Activated naive CD8-positive, alpha-beta T cell treated with anti-CD3 and anti-CD28 coated beads for 36 hours (primary cell): ENCODE measurements at regions not wholly inside any gene's neighbourhood (a gene's known extent, or its start where the extent isn't known, plus 50 kb on each side); places are given as distances from the start of the nearest gene placed in this dataset.

Experiments used
- DNase-seq: peaks from one replicate; pipeline ENCODE4 v3.0.0; 2021
- H3K27ac Mint-ChIP-seq: one replicate; pipeline ENCODE4 v1.8.0; 2022; ENCODE audit warnings: mild to moderate bottlenecking, moderate library complexity, mixed read lengths
- H3K27me3 Mint-ChIP-seq: one replicate; pipeline ENCODE4 v1.8.0; 2022; ENCODE audit warnings: mild to moderate bottlenecking, mixed read lengths
- H3K36me3 Mint-ChIP-seq: one replicate; pipeline ENCODE4 v1.8.0; 2021; ENCODE audit warnings: mild to moderate bottlenecking, mixed read lengths
- H3K4me1 Mint-ChIP-seq: one replicate; pipeline ENCODE4 v1.8.0; 2021; ENCODE audit warnings: mixed read lengths
- H3K4me3 Mint-ChIP-seq: one replicate; pipeline ENCODE4 v1.8.0; 2022; ENCODE audit warnings: mild to moderate bottlenecking, moderate library complexity, mixed read lengths
- H3K9me3 Mint-ChIP-seq: one replicate; pipeline ENCODE4 v1.8.0; 2022; ENCODE audit warnings: mixed read lengths

DNA sequence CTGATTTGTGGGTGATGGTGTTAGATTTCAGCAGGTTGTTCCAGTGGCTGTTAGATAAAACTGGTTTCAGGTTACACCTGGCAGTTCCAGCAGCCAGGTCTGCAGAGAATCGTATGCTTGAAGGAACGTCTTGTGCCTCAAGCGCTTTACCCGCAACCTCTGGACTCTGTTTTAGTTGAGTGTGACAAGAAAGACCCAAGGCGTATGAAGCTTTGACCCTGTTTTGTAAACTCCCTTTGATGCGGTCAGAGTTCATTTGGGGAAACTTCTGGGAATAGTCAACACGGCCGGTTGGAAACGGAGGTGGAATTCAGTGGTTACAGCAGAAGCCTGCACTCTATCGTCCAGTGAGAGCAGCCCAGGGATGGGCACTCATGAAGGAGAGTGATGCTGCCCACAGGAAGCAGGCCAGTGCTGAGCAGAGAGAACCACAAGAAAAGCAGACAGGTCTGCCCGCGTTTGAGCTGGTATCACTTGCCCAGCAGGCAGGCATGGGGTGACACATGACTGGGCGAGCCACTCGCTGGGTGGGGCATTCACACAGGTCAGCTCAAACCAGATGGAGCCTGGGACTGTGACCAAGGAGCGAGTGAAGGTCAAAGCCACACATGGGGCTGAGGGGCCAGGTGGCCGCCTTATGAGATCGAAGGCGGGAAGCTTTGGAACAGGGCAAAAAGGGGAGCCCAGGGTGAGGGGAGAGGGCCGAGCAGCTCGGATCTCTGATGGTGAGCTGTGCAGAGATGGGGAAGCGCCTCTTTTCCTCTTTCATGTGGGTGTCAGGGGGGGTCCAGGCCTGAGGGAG, 99.6 kb upstream of the MBOAT2 start:
- peaks cover 10% of the 10 kb centered on the region for H3K4me1 Mint-ChIP-seq
- H3K9me3 Mint-ChIP-seq: no peaks in the 10 kb centered on the region
- H3K4me3 Mint-ChIP-seq: no peak overlapping the region
- H3K27me3 Mint-ChIP-seq: peaks cover 4% of the 10 kb centered on the region
- no peaks in the 10 kb centered on the region for H3K36me3 Mint-ChIP-seq
- no peak for DNase-seq
- no peak overlapping the region for H3K27ac Mint-ChIP-seq

DNA sequence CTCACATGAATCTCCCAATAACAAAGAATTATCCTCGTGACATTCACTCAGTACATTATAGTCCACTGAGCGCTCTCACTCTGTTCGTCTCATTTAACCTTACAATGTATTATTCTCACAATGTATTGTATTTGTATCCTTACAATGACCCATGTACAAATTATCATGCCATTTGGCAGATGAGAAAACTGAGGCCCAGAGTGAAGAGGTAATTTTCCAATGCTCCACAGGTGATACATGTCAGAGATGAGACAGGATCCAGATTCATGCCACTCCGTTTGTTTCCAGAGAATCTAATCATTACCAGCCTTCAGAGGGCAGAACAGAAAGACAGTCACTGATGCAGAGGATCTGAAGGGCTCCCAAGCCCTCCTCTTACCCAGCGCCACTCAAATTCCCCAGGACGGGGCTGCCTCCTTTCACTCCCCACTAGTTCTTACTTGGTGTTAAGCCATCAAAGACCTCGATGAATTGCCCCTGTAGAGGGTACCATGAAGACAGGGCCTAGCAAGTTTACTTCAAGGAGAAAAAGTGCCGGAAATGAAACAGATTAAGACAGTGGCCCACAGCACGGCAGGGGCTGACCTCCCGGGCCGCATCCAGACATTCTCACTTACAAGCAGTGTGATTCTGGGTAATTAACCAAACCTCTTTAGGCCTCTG, 98.4 kb upstream of the MBOAT2 start:
- Mint-ChIP-seq H3K36me3 (no peaks in the 10 kb centered on the region), H3K4me1 (peaks cover 10% of the 10 kb centered on the region), H3K27me3 (peaks cover 5% of the 10 kb centered on the region), H3K4me3 (no peak overlapping the region), H3K27ac (no peak overlapping the region), H3K9me3 (no peaks in the 10 kb centered on the region)
- no peak for DNase-seq

DNA sequence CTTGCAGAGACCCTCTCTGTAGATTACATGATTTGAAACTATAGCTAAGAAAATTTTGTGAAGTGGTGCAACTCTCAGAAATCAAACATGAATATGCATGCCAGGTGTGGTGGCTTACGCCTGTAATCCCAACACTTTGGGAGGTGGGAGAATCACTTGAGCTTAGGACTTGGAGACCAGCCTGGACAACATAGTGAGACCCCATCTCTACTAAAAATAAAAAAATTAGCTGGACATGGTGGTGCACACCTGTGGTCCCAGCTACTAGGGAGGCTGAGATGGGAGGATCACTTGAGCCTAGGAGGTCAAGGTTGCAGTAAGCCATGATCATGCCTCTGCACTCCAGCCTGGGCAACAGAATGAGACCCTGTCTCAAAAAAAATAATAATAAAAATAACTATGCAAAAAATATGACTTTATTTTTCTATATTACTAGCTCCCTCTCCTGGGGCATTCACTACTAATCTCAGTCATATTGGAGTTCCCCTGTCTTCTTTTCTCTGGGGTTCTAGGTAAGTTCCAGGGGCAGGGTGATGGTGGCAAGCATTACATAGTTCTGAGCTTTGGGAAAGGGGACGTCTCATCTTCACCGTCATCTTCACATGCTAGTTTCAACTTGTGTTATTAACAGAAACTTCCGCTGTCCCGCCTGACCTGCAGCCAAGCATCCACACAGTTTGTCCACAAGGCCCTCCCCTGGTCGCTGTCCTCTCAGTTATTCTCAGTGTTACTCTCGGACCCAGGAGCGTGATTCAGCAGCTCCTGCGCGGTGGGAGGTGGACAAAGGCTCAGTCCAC, 96.8 kb upstream of the MBOAT2 start:
- Mint-ChIP-seq H3K27me3 (peaks cover 15% of the 10 kb centered on the region), H3K4me3 (no peak overlapping the region), H3K4me1 (peaks cover 10% of the 10 kb centered on the region), H3K9me3 (no peaks in the 10 kb centered on the region), H3K36me3 (no peaks in the 10 kb centered on the region), H3K27ac (no peak overlapping the region)
- DNase-seq: no peak

DNA sequence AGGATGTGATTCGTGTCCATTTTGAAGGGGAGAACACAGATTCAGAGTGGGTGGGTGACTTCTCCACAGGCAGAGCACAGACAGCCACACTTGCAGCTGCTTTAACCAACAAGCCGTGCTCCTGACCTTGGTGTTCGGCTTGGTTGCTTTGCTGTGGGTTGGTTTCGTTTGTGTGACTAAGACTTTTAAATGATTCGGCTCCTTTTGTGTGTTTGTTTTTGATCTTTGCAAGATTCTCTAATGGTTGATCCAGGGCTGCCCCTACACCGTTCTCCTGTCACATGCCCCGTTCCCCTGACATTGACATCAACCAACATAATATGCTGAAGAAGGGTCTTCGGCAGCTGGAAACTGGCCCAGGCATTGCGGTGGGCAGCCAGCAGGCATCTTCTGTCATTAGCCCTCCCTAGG, 95.9 kb upstream of the MBOAT2 start:
- Mint-ChIP-seq H3K9me3 (no peaks in the 10 kb centered on the region), H3K4me1 (peaks cover 10% of the 10 kb centered on the region), H3K27ac (no peak overlapping the region), H3K36me3 (no peaks in the 10 kb centered on the region), H3K4me3 (no peak overlapping the region), H3K27me3 (peaks cover 23% of the 10 kb centered on the region)
- DNase-seq: peak; percentile 33

DNA sequence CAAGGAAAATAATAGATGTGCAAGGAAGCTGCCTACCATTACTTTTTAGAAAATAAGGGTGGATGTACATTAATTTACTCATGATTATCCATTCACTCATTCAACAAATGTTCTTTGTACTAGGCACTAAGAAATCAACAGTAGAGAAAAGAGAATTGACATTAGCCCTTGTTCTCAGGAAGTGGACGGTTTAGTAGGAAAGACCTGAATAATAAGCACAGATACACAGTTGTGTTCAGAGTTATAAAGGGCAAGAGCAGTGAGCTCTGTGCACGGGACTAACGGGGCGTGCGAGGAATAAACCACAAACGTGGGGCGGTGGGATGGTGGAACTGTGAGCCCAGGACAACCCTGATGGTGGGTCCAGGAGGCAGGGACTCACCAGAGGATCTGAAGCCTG, 94.4 kb upstream of the MBOAT2 start:
- Mint-ChIP-seq H3K9me3 (no peaks in the 10 kb centered on the region), H3K27me3 (peaks cover 36% of the 10 kb centered on the region), H3K27ac (no peak overlapping the region)

DNA sequence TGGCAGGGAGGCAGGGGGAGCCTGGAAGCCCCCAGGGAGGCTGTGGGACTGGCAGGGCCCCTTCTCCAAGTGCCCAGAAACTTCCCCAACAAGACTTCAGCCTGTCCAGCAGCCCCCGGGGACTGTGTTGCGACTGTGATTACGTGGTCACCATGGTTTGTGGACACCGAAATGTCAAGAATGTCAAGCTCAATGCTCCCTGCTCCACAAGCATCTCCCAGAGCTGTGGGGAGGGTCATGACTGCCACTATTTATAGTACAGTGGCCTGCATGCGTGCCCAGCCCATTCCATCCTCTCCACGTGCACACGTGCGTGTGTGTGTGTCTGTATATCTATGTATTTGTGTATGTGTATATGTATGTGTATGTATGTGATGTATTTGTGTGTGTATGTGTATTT, 93.8 kb upstream of the MBOAT2 start:
- Mint-ChIP-seq H3K27ac (no peak overlapping the region), H3K4me3 (no peak overlapping the region), H3K4me1 (peaks cover 10% of the 10 kb centered on the region), H3K9me3 (no peaks in the 10 kb centered on the region), H3K36me3 (no peaks in the 10 kb centered on the region), H3K27me3 (peaks cover 42% of the 10 kb centered on the region)
- DNase-seq: no peak

More for the DNA sequence above, 94.4 kb upstream of the MBOAT2 start:
- DNase-seq: no peak
- Mint-ChIP-seq H3K36me3 (no peaks in the 10 kb centered on the region), H3K4me1 (peaks cover 10% of the 10 kb centered on the region), H3K4me3 (no peak overlapping the region)

DNA sequence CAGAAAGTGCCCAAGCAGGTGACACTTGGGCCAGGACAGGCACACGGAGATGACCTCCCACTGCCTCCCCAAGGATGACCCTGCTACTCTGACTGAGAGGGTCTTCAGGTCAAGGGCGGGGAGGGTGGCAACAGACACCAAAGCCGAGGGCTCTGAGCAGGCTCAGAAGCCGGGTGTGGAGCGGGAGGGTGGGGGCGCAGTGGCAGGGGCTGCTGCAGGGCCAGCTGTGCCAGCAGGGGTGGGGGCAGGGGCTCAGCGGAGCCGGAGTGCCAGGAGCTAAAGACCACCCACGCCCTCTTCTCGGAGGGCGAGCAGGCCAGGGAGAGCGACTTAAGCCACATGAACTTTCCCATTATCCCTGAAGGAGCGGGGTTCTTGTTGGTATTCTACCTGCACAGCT, 93.3 kb upstream of the MBOAT2 start:
- Mint-ChIP-seq H3K4me1 (peaks cover 10% of the 10 kb centered on the region), H3K27me3 (peaks cover 43% of the 10 kb centered on the region)

DNA sequence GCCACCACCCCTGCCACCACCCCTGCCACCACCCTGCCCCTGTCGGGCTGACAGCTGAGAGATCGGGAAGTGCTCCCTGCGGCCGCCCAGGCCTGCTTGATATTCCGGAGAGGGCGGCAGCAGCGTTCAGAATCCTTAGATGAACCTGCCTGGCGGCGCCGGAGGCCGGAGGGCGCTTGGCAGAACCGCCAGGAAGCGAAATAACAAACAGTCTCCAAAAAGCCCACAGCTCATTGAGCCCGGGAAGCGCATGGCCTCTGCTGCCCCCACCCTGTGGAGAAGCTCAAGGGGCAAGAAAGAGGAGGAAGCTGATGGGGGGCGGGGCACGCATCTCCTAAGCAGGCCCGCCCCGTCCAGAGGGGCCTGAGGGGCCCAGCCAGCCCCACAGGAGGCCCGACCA, 92.2 kb upstream of the MBOAT2 start:
- peaks cover 10% of the 10 kb centered on the region for H3K4me1 Mint-ChIP-seq
- no peak for DNase-seq
- no peak overlapping the region for H3K4me3 Mint-ChIP-seq
- no peak overlapping the region for H3K27ac Mint-ChIP-seq
- H3K36me3 Mint-ChIP-seq: no peaks in the 10 kb centered on the region
- peaks cover 43% of the 10 kb centered on the region for H3K27me3 Mint-ChIP-seq
- H3K9me3 Mint-ChIP-seq: no peaks in the 10 kb centered on the region

More for the DNA sequence above, 93.3 kb upstream of the MBOAT2 start:
- Mint-ChIP-seq H3K27ac (no peak overlapping the region), H3K9me3 (no peaks in the 10 kb centered on the region), H3K36me3 (no peaks in the 10 kb centered on the region), H3K4me3 (no peak overlapping the region)
- DNase-seq: no peak

DNA sequence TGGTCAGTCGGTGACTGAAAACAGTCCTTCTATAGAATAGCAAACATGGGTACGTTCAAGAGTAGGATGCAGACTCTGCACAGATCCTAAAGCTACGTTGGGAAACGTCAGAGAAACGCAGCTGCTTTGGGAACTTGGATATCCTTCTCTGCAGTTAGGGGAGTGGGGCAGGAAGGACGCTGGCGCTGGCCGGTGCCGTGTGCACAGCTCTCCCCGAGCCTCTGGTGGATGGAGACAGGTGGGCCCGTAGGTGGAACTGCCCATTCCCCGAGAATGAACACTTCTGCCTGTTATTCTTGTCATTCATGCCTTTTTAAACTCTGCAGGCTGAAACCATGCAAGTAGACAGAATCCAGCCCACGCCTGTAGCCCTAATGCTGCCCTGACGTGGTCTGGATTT, 91.7 kb upstream of the MBOAT2 start:
- H3K9me3 Mint-ChIP-seq: no peaks in the 10 kb centered on the region
- H3K36me3 Mint-ChIP-seq: no peaks in the 10 kb centered on the region
- DNase-seq: no peak

DNA sequence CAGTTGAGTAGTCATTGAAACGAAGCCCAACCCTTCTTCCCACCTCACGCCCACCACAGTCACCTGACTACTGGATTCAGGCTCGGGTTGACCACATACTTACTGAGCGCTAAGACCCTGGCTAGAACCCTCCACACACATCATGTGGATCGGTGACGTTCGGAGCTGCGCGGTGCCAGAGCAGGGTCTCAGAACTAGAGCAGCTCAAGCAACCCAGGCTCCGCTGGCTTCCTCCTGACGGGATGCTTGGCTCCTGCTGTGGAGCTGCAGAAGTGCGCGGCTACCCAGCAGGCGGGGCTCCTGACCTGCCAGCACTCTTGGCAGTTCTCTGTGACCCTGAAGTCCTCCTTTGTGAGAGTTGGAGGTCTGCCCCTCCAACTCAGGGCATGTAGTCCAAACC, 90.6 kb upstream of the MBOAT2 start:
- Mint-ChIP-seq H3K4me1 (peaks cover 4% of the 10 kb centered on the region), H3K4me3 (no peak overlapping the region), H3K36me3 (no peaks in the 10 kb centered on the region), H3K27me3 (peaks cover 43% of the 10 kb centered on the region), H3K9me3 (no peaks in the 10 kb centered on the region), H3K27ac (no peak overlapping the region)
- no peak for DNase-seq

More for the DNA sequence above, 91.7 kb upstream of the MBOAT2 start:
- no peak overlapping the region for H3K27ac Mint-ChIP-seq
- H3K4me3 Mint-ChIP-seq: no peak overlapping the region
- H3K27me3 Mint-ChIP-seq: peaks cover 43% of the 10 kb centered on the region
- H3K4me1 Mint-ChIP-seq: peaks cover 10% of the 10 kb centered on the region

DNA sequence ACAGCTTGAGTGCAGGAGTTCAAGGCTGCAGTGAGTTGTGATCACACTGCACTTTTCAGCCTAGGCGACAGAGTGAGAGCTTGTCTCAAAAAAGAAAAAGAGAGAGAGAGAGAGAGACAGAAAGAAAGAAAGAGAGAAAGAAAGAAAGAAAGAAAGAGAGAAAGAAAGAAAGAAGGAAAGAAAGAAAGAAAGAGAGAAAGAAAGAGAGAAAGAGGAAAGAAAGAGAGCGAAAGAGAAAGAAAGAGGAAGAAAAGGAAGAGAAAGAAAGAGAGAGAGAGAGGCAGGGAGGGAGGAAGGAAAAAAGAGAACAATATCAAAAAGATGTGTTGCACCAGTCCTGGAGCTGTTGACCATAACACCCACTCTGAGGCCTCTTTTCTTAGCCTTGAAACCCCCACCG, 89.8 kb upstream of the MBOAT2 start:
- Mint-ChIP-seq H3K4me1 (no peaks in the 10 kb centered on the region), H3K9me3 (no peaks in the 10 kb centered on the region)

DNA sequence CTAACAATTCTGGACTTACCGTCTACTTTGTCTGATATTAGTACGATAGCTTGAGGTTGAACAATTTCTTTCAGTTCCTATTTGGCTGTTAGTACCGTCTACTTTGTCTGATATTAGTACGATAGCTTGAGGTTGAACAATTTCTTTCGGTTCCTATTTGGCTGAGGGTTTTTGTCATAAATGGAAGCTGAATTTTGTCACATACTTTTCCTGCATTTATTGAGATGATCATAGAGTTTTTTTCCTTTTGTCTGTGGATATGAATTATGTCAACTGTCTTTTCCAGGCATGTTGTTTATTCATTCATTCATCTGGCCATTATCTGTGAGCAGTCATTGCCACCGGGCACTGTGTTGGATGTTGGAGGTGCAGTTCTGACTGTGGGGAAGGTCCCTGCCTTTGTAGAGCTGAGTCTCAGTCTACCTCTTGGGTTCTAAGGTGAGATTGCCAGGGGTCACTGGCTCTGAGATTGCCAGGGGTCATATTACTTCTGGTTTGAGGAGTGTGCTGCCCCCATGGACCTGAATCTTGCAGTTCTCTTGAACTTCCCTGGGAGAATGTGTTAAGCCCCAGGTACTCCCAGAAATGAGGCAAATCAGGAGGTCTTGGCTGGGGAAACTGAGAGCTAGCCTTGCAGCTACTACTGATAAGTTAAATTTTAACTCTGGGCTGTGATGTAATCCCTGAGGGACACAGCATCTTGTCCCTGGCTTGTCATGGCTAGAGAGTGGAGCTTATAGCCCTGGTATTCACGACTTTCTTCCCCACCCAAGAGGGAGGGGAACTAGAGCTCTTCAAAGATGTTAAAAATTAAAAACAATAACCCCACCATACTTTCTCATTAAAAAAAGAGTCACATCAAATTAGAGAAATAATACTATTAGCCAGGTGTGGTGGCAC, 89.1 kb upstream of the MBOAT2 start:
- no peaks in the 10 kb centered on the region for H3K4me1 Mint-ChIP-seq
- H3K9me3 Mint-ChIP-seq: no peaks in the 10 kb centered on the region
- no peak overlapping the region for H3K4me3 Mint-ChIP-seq

More for the DNA sequence above, 89.8 kb upstream of the MBOAT2 start:
- Mint-ChIP-seq H3K27me3 (peaks cover 43% of the 10 kb centered on the region), H3K4me3 (no peak overlapping the region), H3K27ac (no peak overlapping the region), H3K36me3 (no peaks in the 10 kb centered on the region)
- no peak for DNase-seq

DNA sequence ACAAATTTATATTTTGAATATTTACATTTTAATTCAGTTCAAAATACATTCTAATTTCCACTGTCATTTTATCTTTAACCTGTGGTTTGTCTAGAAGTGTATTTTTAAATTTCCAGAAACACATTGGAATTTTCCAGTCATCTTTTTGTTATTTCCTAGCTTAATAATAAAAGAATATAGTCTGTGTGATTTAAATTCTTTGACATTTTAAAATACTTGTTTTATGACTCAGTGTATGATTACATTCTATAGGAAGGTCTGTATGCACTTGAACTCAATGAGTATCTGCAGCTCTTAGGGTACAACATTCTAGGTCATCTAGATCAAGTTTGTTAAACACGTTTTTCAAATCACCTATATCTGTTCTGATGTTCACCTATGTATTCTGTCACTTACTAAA, 88.3 kb upstream of the MBOAT2 start:
- no peaks in the 10 kb centered on the region for H3K4me1 Mint-ChIP-seq
- H3K4me3 Mint-ChIP-seq: no peak overlapping the region
- H3K27ac Mint-ChIP-seq: no peak overlapping the region
- H3K9me3 Mint-ChIP-seq: no peaks in the 10 kb centered on the region
- DNase-seq: no peak
- H3K27me3 Mint-ChIP-seq: peaks cover 38% of the 10 kb centered on the region
- no peaks in the 10 kb centered on the region for H3K36me3 Mint-ChIP-seq

More for the DNA sequence above, 89.1 kb upstream of the MBOAT2 start:
- Mint-ChIP-seq H3K27ac (no peak overlapping the region), H3K27me3 (peaks cover 42% of the 10 kb centered on the region), H3K36me3 (no peaks in the 10 kb centered on the region)
- DNase-seq: no peak

DNA sequence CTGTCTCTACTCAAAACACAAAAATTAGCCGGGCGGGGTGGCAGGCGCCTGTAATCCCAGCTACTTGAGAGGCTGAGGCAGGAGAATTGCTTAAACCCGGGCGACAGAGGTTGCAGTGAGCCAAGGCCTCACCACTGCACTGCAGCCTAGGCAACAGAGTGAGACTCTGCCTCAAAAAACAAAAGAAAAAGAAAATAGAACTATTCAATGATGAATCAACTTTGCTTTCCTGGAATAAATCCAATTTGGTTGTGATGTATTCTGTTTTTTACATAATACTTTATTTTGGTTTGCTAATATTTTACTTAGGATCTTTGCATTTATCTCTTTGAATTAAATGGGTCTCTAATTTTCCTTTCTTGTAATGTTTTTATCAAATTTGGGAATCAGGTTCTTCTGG, 86.3 kb upstream of the MBOAT2 start:
- H3K36me3 Mint-ChIP-seq: no peaks in the 10 kb centered on the region
- H3K9me3 Mint-ChIP-seq: no peaks in the 10 kb centered on the region
- H3K27ac Mint-ChIP-seq: no peak overlapping the region
- no peak overlapping the region for H3K4me3 Mint-ChIP-seq
- peaks cover 24% of the 10 kb centered on the region for H3K27me3 Mint-ChIP-seq
- DNase-seq: no peak
- H3K4me1 Mint-ChIP-seq: no peaks in the 10 kb centered on the region
